PC-3 (cell line): ENCODE measurements at regions not wholly inside any gene's neighbourhood (a gene's known extent, or its start where the extent isn't known, plus 50 kb on each side); places are given as distances from the start of the nearest gene placed in this dataset.

Source experiments
- CTCF ChIP-seq: fragments of 300-600 bp; sonication (generic); conservative IDR thresholded peaks from 2 replicates; pipeline ENCODE4 v1.5.1; 2017; ENCODE audit warnings: antibody characterized with exemption, low read depth, mild to moderate bottlenecking, low read length
- EZH2phosphoT487 ChIP-seq: fragments of 300-600 bp; sonication (generic); IDR thresholded peaks from 2 replicates; pipeline ENCODE4 v1.6.1; 2018; ENCODE audit warnings: mild to moderate bottlenecking, antibody characterized with exemption, low read length, borderline replicate concordance

GRCh38 chr6:163709693-163710092 lies 295.2 kb downstream of the QKI start:
- no peak for TF ChIP-seq CTCF
- TF ChIP-seq EZH2phosphoT487, result no peak
